Activated CD8-positive, alpha-beta T cell treated with anti-CD3 and anti-CD28 coated beads for 36 hours (primary cell): ENCODE measurements at regions not wholly inside any gene's neighbourhood (a gene's known extent, or its start where the extent isn't known, plus 50 kb on each side); places are given as distances from the start of the nearest gene placed in this dataset.

Experiments used
- ATAC-seq: fragments of 200-7000 bp; cut with Tn5 transposase; one replicate; pipeline ENCODE4 v1.10.0; 2021; ENCODE audit warnings: mild to moderate bottlenecking, moderate library complexity
- CTCF ChIA-PET: fragments of 350-600 bp; sonication (Branson Sonifier 250); formaldehyde crosslinking; loops from one replicate; lab custom pipeline; 2021; ENCODE audit warnings: antibody characterized with exemption; lab: Charles Lee
- POLR2A ChIA-PET: fragments of 350-600 bp; sonication (Branson Sonifier 250); formaldehyde crosslinking; loops from one replicate; lab custom pipeline; 2021; ENCODE audit warnings: antibody characterized with exemption; lab: Charles Lee
- DNase-seq: peaks from one replicate; pipeline ENCODE4 v3.0.0-alpha.2; 2020
- H3K27ac Mint-ChIP-seq: one replicate; pipeline ENCODE4 v1.8.0; 2021; ENCODE audit warnings: mild to moderate bottlenecking, mixed read lengths
- H3K27me3 Mint-ChIP-seq: one replicate; pipeline ENCODE4 v1.8.0; 2021; ENCODE audit warnings: mixed read lengths
- H3K36me3 Mint-ChIP-seq: one replicate; pipeline ENCODE4 v1.8.0; 2021; ENCODE audit warnings: low read depth, mixed read lengths
- H3K4me1 Mint-ChIP-seq: one replicate; pipeline ENCODE4 v1.8.0; 2021; ENCODE audit warnings: low read depth, mixed read lengths
- H3K4me3 Mint-ChIP-seq: one replicate; pipeline ENCODE4 v1.8.0; 2021; ENCODE audit warnings: mild to moderate bottlenecking, moderate library complexity, mixed read lengths
- H3K9me3 Mint-ChIP-seq: one replicate; pipeline ENCODE4 v1.8.0; 2021; ENCODE audit warnings: mixed read lengths
- intact Hi-C: fragments of 100-400 bp; cut with micrococcal nuclease; formaldehyde crosslinking; loops from one replicate; pipeline ENCODE4 v1.10.0; 2022
- TF ChIP-seq, protein P1 (sequence below): fragments of 200-600 bp; IDR thresholded peaks from one replicate; pipeline ENCODE4 v1.8.0; 2022; ENCODE audit warnings: antibody characterized with exemption, mild to moderate bottlenecking

- Mint-ChIP-seq H3K4me3 (no peak overlapping the region), H3K36me3 (no peaks in the 10 kb centered on the region), H3K4me1 (peaks cover 2% of the 10 kb centered on the region), H3K9me3 (no peaks in the 10 kb centered on the region), H3K27ac (no peak overlapping the region), H3K27me3 (no peaks in the 10 kb centered on the region)
- TF ChIP-seq, protein P1, sequence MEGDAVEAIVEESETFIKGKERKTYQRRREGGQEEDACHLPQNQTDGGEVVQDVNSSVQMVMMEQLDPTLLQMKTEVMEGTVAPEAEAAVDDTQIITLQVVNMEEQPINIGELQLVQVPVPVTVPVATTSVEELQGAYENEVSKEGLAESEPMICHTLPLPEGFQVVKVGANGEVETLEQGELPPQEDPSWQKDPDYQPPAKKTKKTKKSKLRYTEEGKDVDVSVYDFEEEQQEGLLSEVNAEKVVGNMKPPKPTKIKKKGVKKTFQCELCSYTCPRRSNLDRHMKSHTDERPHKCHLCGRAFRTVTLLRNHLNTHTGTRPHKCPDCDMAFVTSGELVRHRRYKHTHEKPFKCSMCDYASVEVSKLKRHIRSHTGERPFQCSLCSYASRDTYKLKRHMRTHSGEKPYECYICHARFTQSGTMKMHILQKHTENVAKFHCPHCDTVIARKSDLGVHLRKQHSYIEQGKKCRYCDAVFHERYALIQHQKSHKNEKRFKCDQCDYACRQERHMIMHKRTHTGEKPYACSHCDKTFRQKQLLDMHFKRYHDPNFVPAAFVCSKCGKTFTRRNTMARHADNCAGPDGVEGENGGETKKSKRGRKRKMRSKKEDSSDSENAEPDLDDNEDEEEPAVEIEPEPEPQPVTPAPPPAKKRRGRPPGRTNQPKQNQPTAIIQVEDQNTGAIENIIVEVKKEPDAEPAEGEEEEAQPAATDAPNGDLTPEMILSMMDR, result no peak
- ATAC-seq (no peak), DNase-seq (no peak)
- intact Hi-C loops, result no loop called here
- POLR2A ChIA-PET, result no interaction called here
- CTCF ChIA-PET, result no interaction called here
These were observed 68.6 kb upstream of the VIPR2 start for GRCh38 chr7:159213253-159213652.

- Mint-ChIP-seq H3K4me1 (peaks cover 2% of the 10 kb centered on the region), H3K27ac (no peak overlapping the region), H3K27me3 (no peaks in the 10 kb centered on the region), H3K9me3 (no peaks in the 10 kb centered on the region), H3K4me3 (no peak overlapping the region), H3K36me3 (no peaks in the 10 kb centered on the region)
- intact Hi-C loops, result no loop called here
- ChIA-PET POLR2A (no interaction called here), CTCF (interaction anchor here (0.7 kb wide), 1 partner anchor 19 kb away, joined by 3 read pairs; no protein-coding TSS in a partner anchor)
- no peak for ATAC-seq
- no peak for DNase-seq
- TF ChIP-seq, protein P1, result no peak
These were observed 67.6 kb upstream of the VIPR2 start for GRCh38 chr7:159212226-159212625.

DNA sequence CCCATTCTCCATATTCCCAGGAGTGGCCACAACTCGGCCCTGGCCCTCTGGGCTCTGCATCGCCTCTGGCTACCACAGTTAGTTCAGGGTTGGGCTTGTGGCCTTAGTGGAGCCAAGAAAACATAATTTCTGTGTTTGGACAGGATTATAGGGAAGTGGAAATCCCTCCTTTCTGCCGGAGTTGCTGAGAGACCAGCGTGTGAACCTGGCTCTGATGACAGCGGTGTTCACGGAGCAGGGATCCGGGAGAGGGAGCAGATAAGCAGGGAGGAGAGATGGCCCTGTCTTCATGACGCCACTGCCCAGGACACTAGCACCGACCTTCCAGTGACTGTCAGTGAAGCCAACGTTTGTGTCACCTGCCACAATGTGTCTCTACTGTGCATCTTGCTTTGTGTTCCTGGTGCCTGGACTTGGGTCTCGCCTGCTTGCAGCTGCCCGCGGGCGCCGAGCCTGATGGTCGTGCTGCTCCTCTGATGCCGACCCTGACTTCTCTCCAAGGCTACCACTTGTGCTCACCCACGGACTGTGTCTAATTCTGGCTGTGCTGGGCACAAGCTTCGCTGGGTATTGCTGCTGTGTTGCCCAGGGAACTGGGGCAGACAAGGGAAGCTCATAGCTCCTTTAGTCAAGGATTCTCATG is 67.0 kb upstream of the VIPR2 start:
- Mint-ChIP-seq H3K27ac (no peak overlapping the region), H3K4me3 (no peak overlapping the region), H3K36me3 (no peaks in the 10 kb centered on the region), H3K4me1 (peaks cover 2% of the 10 kb centered on the region), H3K9me3 (no peaks in the 10 kb centered on the region), H3K27me3 (no peaks in the 10 kb centered on the region)
- DNase-seq (no peak), ATAC-seq (no peak)
- TF ChIP-seq, protein P1, result no peak
- intact Hi-C loops, result no loop called here
- ChIA-PET CTCF (interaction anchor here (0.7 kb wide), 1 partner anchor 18 kb away, joined by 3 read pairs; no protein-coding TSS in a partner anchor), POLR2A (no interaction called here)

DNA sequence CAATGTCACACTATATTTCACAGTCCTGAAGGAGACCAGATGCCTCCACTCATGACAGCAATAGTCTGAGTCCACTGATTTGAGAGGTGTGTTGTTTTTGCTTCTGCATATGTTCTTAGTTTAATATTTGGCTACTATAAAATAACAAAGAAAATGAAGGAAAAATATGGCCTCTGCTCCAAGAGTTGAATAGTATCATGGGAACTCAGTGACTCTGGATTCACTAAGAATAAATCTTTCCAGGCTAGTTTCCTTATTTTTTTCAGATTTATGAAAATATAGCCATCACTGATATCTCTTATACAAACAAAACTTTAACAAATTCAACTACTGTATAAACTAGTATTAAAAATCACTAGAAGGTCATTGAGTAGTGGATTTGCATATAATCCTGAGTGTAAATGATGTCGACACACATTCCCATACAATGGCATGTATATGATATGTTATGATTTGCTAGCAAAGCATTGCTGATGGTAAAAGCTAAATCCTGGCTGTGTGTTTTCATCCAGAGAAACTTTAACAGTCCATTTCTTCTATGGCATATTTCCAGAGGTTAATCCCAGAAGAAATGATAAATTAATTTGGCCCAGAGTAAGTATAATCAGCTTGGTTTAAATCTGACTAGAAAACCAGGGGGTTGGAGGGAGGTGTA is 66.0 kb upstream of the VIPR2 start:
- DNase-seq (no peak), ATAC-seq (no peak)
- Mint-ChIP-seq H3K27ac (no peak overlapping the region), H3K36me3 (no peaks in the 10 kb centered on the region), H3K27me3 (no peaks in the 10 kb centered on the region), H3K9me3 (no peaks in the 10 kb centered on the region), H3K4me1 (peaks cover 2% of the 10 kb centered on the region), H3K4me3 (no peak overlapping the region)
- ChIA-PET CTCF (no interaction called here), POLR2A (interaction anchor here (0.6 kb wide), 1 partner anchor 27 kb away, joined by 3 read pairs; no protein-coding TSS in a partner anchor)
- TF ChIP-seq, protein P1, result no peak
- intact Hi-C loops, result no loop called here

GRCh38 chr7:159209429-159209828 is 64.8 kb upstream of the VIPR2 start:
- ATAC-seq, result peak; percentile 60
- no peak for DNase-seq
- Mint-ChIP-seq H3K4me1 (peaks cover 2% of the 10 kb centered on the region), H3K27ac (no peak overlapping the region), H3K9me3 (no peaks in the 10 kb centered on the region), H3K36me3 (no peaks in the 10 kb centered on the region), H3K4me3 (no peak overlapping the region), H3K27me3 (no peaks in the 10 kb centered on the region)
- ChIA-PET CTCF (no interaction called here), POLR2A (no interaction called here)
- TF ChIP-seq, protein P1, result no peak
- intact Hi-C loops, result no loop called here
